ENCODE measurements at regions not wholly inside any gene's neighbourhood (a gene's known extent, or its start where the extent isn't known, plus 50 kb on each side); places are given as distances from the start of the nearest gene placed in this dataset.

DNA sequence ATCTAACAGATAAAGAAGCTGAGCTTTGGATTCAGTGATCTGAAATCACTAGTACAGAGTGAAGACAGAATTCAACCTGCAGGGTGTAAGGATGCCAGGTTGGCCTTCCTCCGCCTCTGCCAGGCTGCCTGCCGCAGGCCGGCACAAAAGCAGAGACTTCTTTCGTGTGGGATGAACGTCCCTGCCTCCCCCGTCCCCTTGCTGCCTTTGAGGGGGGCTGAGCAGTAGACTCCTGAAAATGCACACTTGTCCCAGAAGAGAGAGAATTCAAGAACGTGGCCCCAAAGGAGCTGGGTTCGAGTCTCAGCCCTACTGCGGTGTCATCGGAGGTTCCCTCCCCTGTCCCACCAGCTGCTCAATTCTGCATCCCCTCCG is 154.3 kb downstream of the BCL11B start:
- TF ChIP-seq, protein P1, sequence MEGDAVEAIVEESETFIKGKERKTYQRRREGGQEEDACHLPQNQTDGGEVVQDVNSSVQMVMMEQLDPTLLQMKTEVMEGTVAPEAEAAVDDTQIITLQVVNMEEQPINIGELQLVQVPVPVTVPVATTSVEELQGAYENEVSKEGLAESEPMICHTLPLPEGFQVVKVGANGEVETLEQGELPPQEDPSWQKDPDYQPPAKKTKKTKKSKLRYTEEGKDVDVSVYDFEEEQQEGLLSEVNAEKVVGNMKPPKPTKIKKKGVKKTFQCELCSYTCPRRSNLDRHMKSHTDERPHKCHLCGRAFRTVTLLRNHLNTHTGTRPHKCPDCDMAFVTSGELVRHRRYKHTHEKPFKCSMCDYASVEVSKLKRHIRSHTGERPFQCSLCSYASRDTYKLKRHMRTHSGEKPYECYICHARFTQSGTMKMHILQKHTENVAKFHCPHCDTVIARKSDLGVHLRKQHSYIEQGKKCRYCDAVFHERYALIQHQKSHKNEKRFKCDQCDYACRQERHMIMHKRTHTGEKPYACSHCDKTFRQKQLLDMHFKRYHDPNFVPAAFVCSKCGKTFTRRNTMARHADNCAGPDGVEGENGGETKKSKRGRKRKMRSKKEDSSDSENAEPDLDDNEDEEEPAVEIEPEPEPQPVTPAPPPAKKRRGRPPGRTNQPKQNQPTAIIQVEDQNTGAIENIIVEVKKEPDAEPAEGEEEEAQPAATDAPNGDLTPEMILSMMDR (conservative IDR thresholded peaks at IDR 0.05), result no peak
- Histone ChIP-seq H3K36me3 (ENCODE audit: control insufficient read depth, insufficient read depth, low read length) (no peaks in the 10 kb centered on the region), H3K9ac (ENCODE audit: extremely low read depth, low read length, poor library complexity, severe bottlenecking) (no peak overlapping the region), H3K9me3 (ENCODE audit: control insufficient read depth, low read length) (no peaks in the 10 kb centered on the region), H3K27ac (ENCODE audit: low read depth, low read length) (no peak overlapping the region), H3K4me1 (ENCODE audit: control insufficient read depth, insufficient read depth, low read length) (no peaks in the 10 kb centered on the region), H3K4me3 (ENCODE audit: low read length) (no peak overlapping the region), H3K27me3 (ENCODE audit: control insufficient read depth, insufficient read depth, low read length, poor library complexity, severe bottlenecking) (peaks cover 5% of the 10 kb centered on the region)
- H3K9me3 Mint-ChIP-seq, result no peaks in the 10 kb centered on the region
- no peaks in the 10 kb centered on the region for H3K36me3 Mint-ChIP-seq (ENCODE audit: low read depth)
- whole genome bisulfite sequencing, 2 experiments (ENCODE audit: insufficient coverage in 1 of 2, insufficient read length in 1 of 2), result 91 to 97% methylated on average over 5 to 11 of the region's 11 CpGs
- H3K4me1 Mint-ChIP-seq, result peaks cover 4% of the 10 kb centered on the region
- peak overlapping the region; percentile 60 for H3K4me3 Mint-ChIP-seq
- peak; percentile 32 for DNase-seq
- peaks cover 31% of the 10 kb centered on the region for H3K27me3 Mint-ChIP-seq (ENCODE audit: insufficient read depth)
- H3K27ac Mint-ChIP-seq, result no peak overlapping the region

DNA sequence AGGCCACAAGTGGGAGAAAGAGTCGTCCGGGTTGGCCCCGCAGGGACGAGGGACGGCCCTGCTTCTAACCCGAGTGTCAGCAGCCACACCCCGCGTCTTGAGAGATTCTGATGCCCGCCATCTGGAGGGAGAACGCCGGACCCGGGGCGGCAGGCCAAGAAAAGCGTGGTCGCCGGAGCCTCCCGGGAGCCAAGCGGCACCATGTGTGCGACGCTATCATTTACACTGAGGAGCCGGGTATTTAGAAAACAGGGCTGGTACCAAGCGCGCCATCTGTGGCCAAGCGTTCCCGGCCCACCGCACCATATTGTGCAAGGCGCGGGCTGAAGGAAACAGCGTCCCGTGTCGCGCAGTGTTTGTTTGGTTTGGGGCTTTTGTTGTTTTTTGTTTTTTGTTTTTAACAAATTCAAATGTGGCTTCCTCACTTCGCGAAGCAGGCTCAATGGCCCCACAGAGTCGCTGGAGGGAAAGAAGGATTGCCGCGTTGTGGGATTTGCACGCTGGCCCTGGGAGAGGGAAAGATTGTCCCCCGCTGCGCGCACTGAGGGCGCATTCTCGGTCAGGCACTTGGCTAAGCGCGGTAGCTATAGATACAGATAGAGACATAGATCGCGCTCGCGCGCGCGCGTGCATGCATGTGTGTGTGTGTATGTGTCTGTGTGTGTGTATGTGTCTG is 153.8 kb downstream of the BCL11B start:
- Mint-ChIP-seq H3K36me3 (ENCODE audit: low read depth) (no peaks in the 10 kb centered on the region), H3K27me3 (ENCODE audit: insufficient read depth) (peaks cover 31% of the 10 kb centered on the region), H3K4me1 (peaks cover 4% of the 10 kb centered on the region), H3K9me3 (no peaks in the 10 kb centered on the region), H3K4me3 (peak overlapping the region; percentile 60), H3K27ac (no peak overlapping the region)
- DNase-seq, result peak; percentile 63
- no peak overlapping the region for H3K27ac ChIP-seq (ENCODE audit: low read depth, low read length)
- H3K36me3 ChIP-seq (ENCODE audit: control insufficient read depth, insufficient read depth, low read length), result no peaks in the 10 kb centered on the region
- H3K4me1 ChIP-seq (ENCODE audit: control insufficient read depth, insufficient read depth, low read length), result no peaks in the 10 kb centered on the region
- peaks cover 5% of the 10 kb centered on the region for H3K27me3 ChIP-seq (ENCODE audit: control insufficient read depth, insufficient read depth, low read length, poor library complexity, severe bottlenecking)
- H3K9ac ChIP-seq (ENCODE audit: extremely low read depth, low read length, poor library complexity, severe bottlenecking), result no peak overlapping the region
- TF ChIP-seq, protein P1 (conservative IDR thresholded peaks at IDR 0.05), result peak; percentile 51
- no peak overlapping the region for H3K4me3 ChIP-seq (ENCODE audit: low read length)
- 58 to 68% methylated on average over 21 to 53 of the region's 53 CpGs for WGBS, 2 experiments (ENCODE audit: insufficient coverage in 1 of 2, insufficient read length in 1 of 2)
- no peaks in the 10 kb centered on the region for H3K9me3 ChIP-seq (ENCODE audit: control insufficient read depth, low read length)

DNA sequence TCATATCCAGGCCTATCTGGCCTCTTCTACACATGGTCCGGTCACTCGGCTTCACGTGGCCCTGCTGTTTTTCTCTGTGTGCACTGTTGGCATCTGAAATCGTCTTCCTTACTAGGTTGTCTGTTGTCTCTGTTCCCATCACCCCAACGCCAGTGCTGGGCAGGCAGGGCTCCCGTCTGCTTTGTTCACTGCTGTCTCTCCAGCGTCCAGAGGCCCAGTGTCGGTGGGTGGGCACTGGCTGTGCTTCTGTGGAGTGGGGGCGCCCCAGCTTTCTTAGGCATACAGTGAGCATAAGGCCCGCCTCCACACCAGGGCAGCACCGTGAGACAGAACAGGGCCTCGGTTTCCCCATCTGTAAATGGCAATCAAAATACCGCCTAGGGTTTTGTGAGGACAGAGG is 153.1 kb downstream of the BCL11B start:
- Histone ChIP-seq H3K4me3 (ENCODE audit: low read length) (no peak overlapping the region), H3K9me3 (ENCODE audit: control insufficient read depth, low read length) (no peaks in the 10 kb centered on the region)

More for the DNA sequence above, 153.1 kb downstream of the BCL11B start:
- Histone ChIP-seq H3K36me3 (ENCODE audit: control insufficient read depth, insufficient read depth, low read length) (no peaks in the 10 kb centered on the region), H3K9ac (ENCODE audit: extremely low read depth, low read length, poor library complexity, severe bottlenecking) (no peak overlapping the region), H3K27me3 (ENCODE audit: control insufficient read depth, insufficient read depth, low read length, poor library complexity, severe bottlenecking) (peaks cover 5% of the 10 kb centered on the region), H3K27ac (ENCODE audit: low read depth, low read length) (no peak overlapping the region), H3K4me1 (ENCODE audit: control insufficient read depth, insufficient read depth, low read length) (no peaks in the 10 kb centered on the region)
- H3K27ac Mint-ChIP-seq, result no peak overlapping the region
- DNase-seq, result peak; percentile 35
- H3K27me3 Mint-ChIP-seq (ENCODE audit: insufficient read depth), result peaks cover 31% of the 10 kb centered on the region
- no peaks in the 10 kb centered on the region for H3K9me3 Mint-ChIP-seq
- 87 to 92% methylated on average over 9 to 13 of the region's 13 CpGs for WGBS, 2 experiments (ENCODE audit: insufficient coverage in 1 of 2, insufficient read length in 1 of 2)
- TF ChIP-seq, protein P1 (conservative IDR thresholded peaks at IDR 0.05), result no peak
- peaks cover 4% of the 10 kb centered on the region for H3K4me1 Mint-ChIP-seq
- H3K36me3 Mint-ChIP-seq (ENCODE audit: low read depth), result no peaks in the 10 kb centered on the region
- H3K4me3 Mint-ChIP-seq, result peak overlapping the region; percentile 60

Data from endodermal cell (in vitro differentiated cells).